HG02840 (cell line): ENCODE measurements at regions not wholly inside any gene's neighbourhood (a gene's known extent, or its start where the extent isn't known, plus 50 kb on each side); places are given as distances from the start of the nearest gene placed in this dataset.
"Not testable (repeated sequence)": the region's sequence is repeated elsewhere in the genome, so short reads cannot be mapped to it uniquely, and the experiment has no call there.

Source experiments
- ATAC-seq: cut with Tn5 transposase; IDR thresholded peaks from one replicate; pipeline ENCODE4 v1.9.1; 2021; ENCODE audit warnings: mild to moderate bottlenecking, moderate library complexity, moderate number of reproducible peaks; ENCODE audit not compliant: unreplicated experiment, low FRiP score

- ATAC-seq = no peak
Measured at GRCh38 chr3:72042397-72043203, 257.7 kb upstream of the PROK2 start.

- ATAC-seq = no peak
Measured at GRCh38 chr3:72041511-72041910, 256.6 kb upstream of the PROK2 start.

- no peak for ATAC-seq
Measured at GRCh38 chr3:72041076-72041475, 256.1 kb upstream of the PROK2 start.

- no peak for ATAC-seq
Measured at GRCh38 chr3:72039677-72040076, 254.7 kb upstream of the PROK2 start.

- ATAC-seq = no peak
Measured at GRCh38 chr3:72036899-72037298, 252.0 kb upstream of the PROK2 start.

GRCh38 chr3:72035606-72036005, 250.7 kb upstream of the PROK2 start:
- no peak for ATAC-seq

GRCh38 chr3:72034986-72035385, 250.0 kb upstream of the PROK2 start:
- no peak for ATAC-seq

- no peak for ATAC-seq
Measured at GRCh38 chr3:72033666-72034428, 248.9 kb upstream of the PROK2 start.

- no peak for ATAC-seq
Measured at GRCh38 chr3:72032441-72033135, 247.6 kb upstream of the PROK2 start.

- ATAC-seq = no peak
Measured at GRCh38 chr3:72031581-72031980, 246.6 kb upstream of the PROK2 start.

- not testable (repeated sequence) for ATAC-seq
Measured at GRCh38 chr3:72030296-72030695, 245.3 kb upstream of the PROK2 start.

GRCh38 chr3:72028726-72029125, 243.8 kb upstream of the PROK2 start:
- not testable (repeated sequence) for ATAC-seq

- not testable (repeated sequence) for ATAC-seq
Measured at GRCh38 chr3:72028307-72028706, 243.4 kb upstream of the PROK2 start.

GRCh38 chr3:72027728-72028127, 242.8 kb upstream of the PROK2 start:
- ATAC-seq = not testable (repeated sequence)

- no peak for ATAC-seq
Measured at GRCh38 chr3:72022027-72022426, 237.1 kb upstream of the PROK2 start.

GRCh38 chr3:72021531-72021930, 236.6 kb upstream of the PROK2 start:
- ATAC-seq = no peak

GRCh38 chr3:72018343-72018984, 233.5 kb upstream of the PROK2 start:
- no peak for ATAC-seq

- no peak for ATAC-seq
Measured at GRCh38 chr3:72017935-72018334, 233.0 kb upstream of the PROK2 start.

- no peak for ATAC-seq
Measured at GRCh38 chr3:72017311-72017710, 232.4 kb upstream of the PROK2 start.

GRCh38 chr3:72015463-72015862, 230.5 kb upstream of the PROK2 start:
- no peak for ATAC-seq

GRCh38 chr3:72013084-72013483, 228.1 kb upstream of the PROK2 start:
- no peak for ATAC-seq
